ENCODE measurements at regions not wholly inside any gene's neighbourhood (a gene's known extent, or its start where the extent isn't known, plus 50 kb on each side); places are given as distances from the start of the nearest gene placed in this dataset.
A peak's percentile ranks its signal among the peaks of the same experiment; 100 is the strongest.

DNA sequence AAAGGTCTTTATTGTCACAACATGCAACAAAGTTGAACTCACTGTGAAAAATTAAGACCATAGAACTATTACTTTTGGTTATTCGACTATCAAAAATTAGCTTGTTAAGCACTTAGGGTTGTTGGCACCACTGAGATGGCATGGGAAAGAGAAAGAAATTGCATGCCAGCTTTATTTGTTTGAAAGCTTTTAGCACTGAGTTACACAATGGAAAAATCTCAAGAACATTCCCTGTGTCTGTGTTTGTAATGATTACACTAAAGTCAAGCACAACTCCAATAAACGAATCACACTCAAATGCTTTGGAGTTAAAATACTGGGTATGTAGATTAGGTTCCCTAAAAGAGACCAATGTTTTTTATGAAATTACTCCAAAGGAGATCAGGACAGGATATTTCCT lies 158.6 kb upstream of the COL8A1 start:
- CTCF ChIA-PET: interaction anchor here (1.5 to 2.6 kb wide), 2 partner anchors 13 to 18 kb away, joined by 3 to 9 read pairs; no protein-coding TSS in a partner anchor
- POLR2A ChIA-PET: no interaction called here
- TF ChIP-seq, protein P1, sequence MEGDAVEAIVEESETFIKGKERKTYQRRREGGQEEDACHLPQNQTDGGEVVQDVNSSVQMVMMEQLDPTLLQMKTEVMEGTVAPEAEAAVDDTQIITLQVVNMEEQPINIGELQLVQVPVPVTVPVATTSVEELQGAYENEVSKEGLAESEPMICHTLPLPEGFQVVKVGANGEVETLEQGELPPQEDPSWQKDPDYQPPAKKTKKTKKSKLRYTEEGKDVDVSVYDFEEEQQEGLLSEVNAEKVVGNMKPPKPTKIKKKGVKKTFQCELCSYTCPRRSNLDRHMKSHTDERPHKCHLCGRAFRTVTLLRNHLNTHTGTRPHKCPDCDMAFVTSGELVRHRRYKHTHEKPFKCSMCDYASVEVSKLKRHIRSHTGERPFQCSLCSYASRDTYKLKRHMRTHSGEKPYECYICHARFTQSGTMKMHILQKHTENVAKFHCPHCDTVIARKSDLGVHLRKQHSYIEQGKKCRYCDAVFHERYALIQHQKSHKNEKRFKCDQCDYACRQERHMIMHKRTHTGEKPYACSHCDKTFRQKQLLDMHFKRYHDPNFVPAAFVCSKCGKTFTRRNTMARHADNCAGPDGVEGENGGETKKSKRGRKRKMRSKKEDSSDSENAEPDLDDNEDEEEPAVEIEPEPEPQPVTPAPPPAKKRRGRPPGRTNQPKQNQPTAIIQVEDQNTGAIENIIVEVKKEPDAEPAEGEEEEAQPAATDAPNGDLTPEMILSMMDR (IDR thresholded peaks at IDR 0.05; ENCODE audit: insufficient read depth, low read length, missing control alignments): no peak

DNA sequence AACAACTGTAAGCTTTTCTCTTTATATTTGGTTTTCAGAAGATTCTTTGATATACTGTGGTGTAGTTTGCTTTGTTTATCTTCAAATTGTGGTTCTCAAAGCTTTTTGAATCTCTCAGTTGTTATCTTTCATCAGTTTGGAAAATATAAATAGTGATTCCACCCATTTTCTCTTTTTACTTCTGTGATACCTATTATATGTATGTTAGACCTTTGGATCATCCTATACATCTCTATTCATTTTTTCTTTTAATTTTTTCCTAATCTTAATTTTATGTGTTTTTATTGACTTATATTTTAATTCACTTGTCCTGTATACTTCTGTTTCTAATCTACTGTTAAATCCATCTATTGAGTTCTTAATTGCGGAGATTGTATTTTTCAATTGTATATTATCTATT lies 160.7 kb upstream of the COL8A1 start:
- ChIA-PET CTCF (interaction anchor here (1.0 kb wide), 1 partner anchor 210 kb away, joined by 3 read pairs; no protein-coding TSS in a partner anchor), POLR2A (no interaction called here)
- TF ChIP-seq, protein P1 (IDR thresholded peaks at IDR 0.05; ENCODE audit: insufficient read depth, low read length, missing control alignments): no peak
- no peak for DNase-seq (ENCODE audit: low read depth, low spot score)
- H3K4me3 ChIP-seq (ENCODE audit: low read depth, low read length): no peak overlapping the region

More for the DNA sequence above, 158.6 kb upstream of the COL8A1 start:
- DNase-seq (ENCODE audit: low read depth, low spot score): no peak
- no peak overlapping the region for H3K4me3 ChIP-seq (ENCODE audit: low read depth, low read length)

DNA sequence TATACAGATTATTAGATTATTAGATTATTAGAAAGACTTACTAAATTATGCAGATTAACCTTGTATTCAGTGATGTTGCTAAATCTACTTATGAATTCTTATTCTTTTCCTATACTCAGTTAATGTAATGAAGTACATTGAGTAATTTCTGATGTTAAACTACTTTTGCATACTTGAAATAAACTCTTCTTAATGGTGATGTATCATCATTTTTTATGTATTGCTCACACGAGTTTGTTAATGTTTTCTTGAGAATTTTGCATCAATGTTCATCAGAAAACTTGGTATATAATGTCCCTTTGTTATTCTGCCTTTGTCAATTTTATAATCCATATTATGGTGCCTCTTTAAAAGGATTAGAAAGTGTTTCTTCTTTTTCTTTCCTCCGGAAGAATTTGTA lies 163.2 kb upstream of the COL8A1 start:
- no peak overlapping the region for H3K4me3 ChIP-seq (ENCODE audit: low read depth, low read length)
- CTCF ChIA-PET: no interaction called here
- no peak for DNase-seq (ENCODE audit: low read depth, low spot score)
- TF ChIP-seq, protein P1 (IDR thresholded peaks at IDR 0.05; ENCODE audit: insufficient read depth, low read length, missing control alignments): no peak
- POLR2A ChIA-PET: no interaction called here

DNA sequence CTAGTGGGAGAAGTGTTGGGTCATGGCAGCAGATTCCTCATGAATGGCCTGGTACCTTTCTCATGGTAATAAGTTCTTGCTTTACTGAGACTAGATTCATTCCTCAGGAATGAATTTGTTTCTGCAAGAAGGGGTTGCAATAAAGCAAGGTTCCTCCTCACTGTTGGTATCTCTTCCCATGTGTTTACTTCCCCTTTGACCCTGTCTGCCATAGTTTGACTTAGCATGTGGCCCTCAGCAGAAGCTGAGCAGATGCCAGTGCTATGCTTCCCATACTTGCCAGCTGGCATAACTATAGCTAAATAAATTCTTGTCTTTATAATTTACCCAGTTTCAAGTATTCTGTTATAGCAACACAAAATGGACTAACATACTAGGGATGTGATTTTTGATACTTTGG lies 163.6 kb upstream of the COL8A1 start:
- POLR2A ChIA-PET: interaction anchor here (0.5 kb wide), 1 partner anchor 164 kb away, joined by 7 read pairs; the partner anchor contains the start of gene COL8A1
- DNase-seq (ENCODE audit: low read depth, low spot score): no peak
- H3K4me3 ChIP-seq (ENCODE audit: low read depth, low read length): no peak overlapping the region
- TF ChIP-seq, protein P1 (IDR thresholded peaks at IDR 0.05; ENCODE audit: insufficient read depth, low read length, missing control alignments): no peak
- CTCF ChIA-PET: no interaction called here

DNA sequence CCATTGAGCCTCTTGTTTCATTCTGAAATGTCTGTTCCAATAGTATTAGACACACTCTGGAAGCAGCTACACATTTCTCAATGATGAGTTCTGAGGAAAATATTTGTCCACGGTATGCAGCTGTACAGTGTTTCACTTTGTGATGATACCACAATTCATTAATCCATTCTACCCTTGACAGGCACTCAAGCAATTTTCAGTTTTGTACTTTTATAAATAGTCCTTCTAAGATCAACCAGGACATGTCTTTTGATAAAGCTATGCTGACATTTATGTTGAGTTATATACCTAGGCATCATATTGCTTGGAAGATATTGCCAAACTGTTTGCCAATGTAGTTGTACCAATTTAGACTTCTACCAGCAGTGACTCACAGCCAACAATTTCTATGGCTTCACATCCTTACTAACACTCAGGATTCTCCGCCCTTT lies 165.1 kb upstream of the COL8A1 start:
- POLR2A ChIA-PET: interaction anchor here (0.7 to 1.3 kb wide), 3 partner anchors 11 to 165 kb away, joined by 3 to 5 read pairs (median 3); partner anchors contain the start of gene COL8A1
- CTCF ChIA-PET: interaction anchor here (1.7 kb wide), 1 partner anchor 11 kb away, joined by 5 read pairs; no protein-coding TSS in a partner anchor
- DNase-seq (ENCODE audit: low read depth, low spot score): peak; percentile 17
- H3K4me3 ChIP-seq (ENCODE audit: low read depth, low read length): no peak overlapping the region
- TF ChIP-seq, protein P1 (IDR thresholded peaks at IDR 0.05; ENCODE audit: insufficient read depth, low read length, missing control alignments): no peak

DNA sequence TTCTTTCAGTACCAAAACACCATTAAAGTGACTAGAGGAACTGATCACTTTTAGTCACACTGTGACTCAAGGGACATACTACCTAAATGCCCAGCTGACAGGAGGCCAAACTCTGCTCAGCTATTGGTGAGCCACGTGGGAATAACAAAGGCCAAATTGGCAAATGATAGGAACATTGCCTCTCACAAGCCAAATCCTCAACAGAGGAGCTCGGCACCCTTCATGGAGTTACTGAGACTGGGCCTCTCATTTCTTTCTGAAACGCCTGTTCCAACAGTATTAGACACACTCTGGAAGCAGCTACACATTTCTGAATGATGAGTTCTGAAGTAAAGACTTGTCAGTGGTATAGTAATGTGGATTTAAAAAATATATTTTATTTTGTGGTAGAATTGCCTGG lies 166.0 kb upstream of the COL8A1 start:
- DNase-seq (ENCODE audit: low read depth, low spot score): no peak
- CTCF ChIA-PET: no interaction called here

More for the DNA sequence above, 166.0 kb upstream of the COL8A1 start:
- POLR2A ChIA-PET: no interaction called here
- no peak overlapping the region for H3K4me3 ChIP-seq (ENCODE audit: low read depth, low read length)
- TF ChIP-seq, protein P1 (IDR thresholded peaks at IDR 0.05; ENCODE audit: insufficient read depth, low read length, missing control alignments): no peak

All from AG04449 (cell line).